ENCODE measurements at regions not wholly inside any gene's neighbourhood (a gene's known extent, or its start where the extent isn't known, plus 50 kb on each side); places are given as distances from the start of the nearest gene placed in this dataset.

- Histone ChIP-seq H3K27ac (ENCODE audit: extremely low read length, insufficient read depth, low read length) (no peak overlapping the region), H3K79me2 (ENCODE audit: insufficient read depth, low read length) (no peaks in the 10 kb centered on the region), H3K9me3 (ENCODE audit: low read length) (no peaks in the 10 kb centered on the region), H3K9ac (ENCODE audit: insufficient read depth, low read depth, low read length) (no peak overlapping the region), H3K4me3 (replicated peaks in 1 of 3; ENCODE audit: insufficient read depth in 1 of 3, low read depth in 2 of 3, low read length in 3 of 3) (no peak overlapping the region), H3K27me3 (ENCODE audit: control insufficient read depth in 1 of 2, insufficient read depth in 2 of 2, low read length in 2 of 2) (no peaks in the 10 kb centered on the region), H3K4me2 (ENCODE audit: low read depth, low read length) (no peak overlapping the region), H2AFZ (ENCODE audit: low read length) (no peak overlapping the region), H3K4me1 (ENCODE audit: insufficient read depth, low read length) (no peaks in the 10 kb centered on the region), H4K20me1 (ENCODE audit: insufficient read depth, low read length) (no peaks in the 10 kb centered on the region), H3K36me3 (replicated peaks in 1 of 2; ENCODE audit: control insufficient read depth in 1 of 2, insufficient read depth in 2 of 2, low read length in 2 of 2) (no peaks in the 10 kb centered on the region)
- no peak for FAIRE-seq
- POLR2A ChIA-PET = no interaction called here
- BruUV-seq (replicated peaks) = no TSS peak
- no peak for DNase-seq (ENCODE audit: low spot score)
- in situ Hi-C loops (cut with HindIII; ENCODE audit: extremely low pct_ligation_motif_present, low pct_unique_long_range_greater_than_20kb) = no loop called here
- TF ChIP-seq ZNF556 (CRISPR knock-in tag; IDR thresholded peaks at IDR 0.05; ENCODE audit: borderline replicate concordance) (no peak), KLF6 (CRISPR knock-in tag; IDR thresholded peaks at IDR 0.05) (no peak), SATB2 (CRISPR knock-in tag; IDR thresholded peaks at IDR 0.05) (no peak), FOXO4 (CRISPR knock-in tag; conservative IDR thresholded peaks at IDR 0.05) (no peak), AKAP8 (CRISPR knock-in tag; IDR thresholded peaks at IDR 0.05) (no peak), ZNF512 (CRISPR knock-in tag; IDR thresholded peaks at IDR 0.05) (no peak), ZZZ3 (CRISPR knock-in tag; IDR thresholded peaks at IDR 0.05; ENCODE audit: borderline replicate concordance) (no peak), ZNF282 (IDR thresholded peaks at IDR 0.05; ENCODE audit: partially characterized antibody) (no peak), MEIS2 (CRISPR knock-in tag; IDR thresholded peaks at IDR 0.05) (no peak), ZBTB14 (CRISPR knock-in tag; IDR thresholded peaks at IDR 0.05) (no peak)
- TF ChIP-seq, protein P1, sequence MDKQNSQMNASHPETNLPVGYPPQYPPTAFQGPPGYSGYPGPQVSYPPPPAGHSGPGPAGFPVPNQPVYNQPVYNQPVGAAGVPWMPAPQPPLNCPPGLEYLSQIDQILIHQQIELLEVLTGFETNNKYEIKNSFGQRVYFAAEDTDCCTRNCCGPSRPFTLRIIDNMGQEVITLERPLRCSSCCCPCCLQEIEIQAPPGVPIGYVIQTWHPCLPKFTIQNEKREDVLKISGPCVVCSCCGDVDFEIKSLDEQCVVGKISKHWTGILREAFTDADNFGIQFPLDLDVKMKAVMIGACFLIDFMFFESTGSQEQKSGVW (CRISPR knock-in tag; IDR thresholded peaks at IDR 0.05; ENCODE audit: borderline replicate concordance) = no peak
- 13% methylated on average over 2 of the region's 2 CpGs for WGBS (ENCODE audit: low lambda C conversion rate)
- CTCF ChIA-PET (ENCODE audit: low intra/inter-chr PET ratio, low total read pairs) = no interaction called here
- intact Hi-C loops (cut with micrococcal nuclease; ENCODE audit: unreplicated experiment) = no loop called here
- ATAC-seq = no peak
These were observed 314.7 kb upstream of the DACH1 start for GRCh38 chr13:72181661-72182060.
